NCI-H1105 treated with DMSO at 0.1 percent for 48 hours (cell line): ENCODE measurements at regions not wholly inside any gene's neighbourhood (a gene's known extent, or its start where the extent isn't known, plus 50 kb on each side); places are given as distances from the start of the nearest gene placed in this dataset.

Experiments
- DNase-seq: peaks from one replicate; lab custom pipeline; 2025; lab: John Stamatoyannopoulos, UW

DNA sequence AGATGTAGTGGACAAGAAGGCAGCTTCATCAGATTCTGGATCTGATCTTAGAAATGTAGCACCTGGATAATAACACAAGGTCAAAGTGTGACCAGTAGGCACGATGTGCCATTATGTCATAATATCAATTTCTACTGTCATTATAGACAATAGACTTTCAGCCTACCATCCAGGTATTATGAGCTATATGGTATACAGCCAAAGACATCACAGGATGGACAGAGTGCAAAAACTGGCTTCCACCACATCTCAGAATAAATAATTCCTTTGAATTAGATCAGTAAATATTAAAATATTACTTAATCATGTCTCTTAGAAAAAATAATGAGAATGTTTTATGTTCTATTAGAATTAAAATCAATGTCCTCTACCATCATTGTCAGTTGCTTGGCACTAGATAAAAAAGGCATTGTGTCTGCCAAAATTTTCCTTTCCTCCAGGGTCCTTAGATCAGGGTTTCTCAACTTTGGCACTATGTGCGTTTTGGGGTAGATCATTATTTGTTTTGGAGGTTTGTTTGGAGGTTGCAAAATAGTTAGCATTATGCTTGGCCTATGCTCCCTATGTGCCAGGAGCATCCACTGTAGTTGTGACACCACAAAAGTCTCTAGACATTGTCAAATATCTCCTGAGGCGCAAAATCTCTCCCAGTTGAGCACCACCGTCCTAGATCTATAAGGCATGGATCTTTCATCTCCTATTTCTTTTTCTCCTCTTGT lies 86.7 kb upstream of the NRIP1 start:
- DNase-seq: no peak

DNA sequence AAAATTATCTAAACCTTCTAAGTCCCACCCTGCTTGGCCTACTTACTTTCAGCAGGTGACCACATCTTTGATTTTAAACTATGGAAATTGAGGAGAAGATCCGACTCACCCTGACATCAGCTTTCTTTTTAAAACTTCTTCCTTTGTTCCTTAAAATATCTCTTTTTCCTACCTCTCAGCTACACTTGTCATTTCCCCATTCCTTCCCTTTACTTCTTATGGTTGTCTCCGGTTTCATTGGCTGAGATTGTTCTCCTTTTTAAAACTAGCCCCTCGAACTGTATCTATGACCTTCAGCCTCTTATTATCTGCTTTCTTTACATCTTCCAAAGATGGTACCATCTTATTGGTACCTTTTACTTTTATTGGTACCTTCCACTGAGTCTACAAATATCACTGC lies 87.8 kb upstream of the NRIP1 start:
- no peak for DNase-seq

DNA sequence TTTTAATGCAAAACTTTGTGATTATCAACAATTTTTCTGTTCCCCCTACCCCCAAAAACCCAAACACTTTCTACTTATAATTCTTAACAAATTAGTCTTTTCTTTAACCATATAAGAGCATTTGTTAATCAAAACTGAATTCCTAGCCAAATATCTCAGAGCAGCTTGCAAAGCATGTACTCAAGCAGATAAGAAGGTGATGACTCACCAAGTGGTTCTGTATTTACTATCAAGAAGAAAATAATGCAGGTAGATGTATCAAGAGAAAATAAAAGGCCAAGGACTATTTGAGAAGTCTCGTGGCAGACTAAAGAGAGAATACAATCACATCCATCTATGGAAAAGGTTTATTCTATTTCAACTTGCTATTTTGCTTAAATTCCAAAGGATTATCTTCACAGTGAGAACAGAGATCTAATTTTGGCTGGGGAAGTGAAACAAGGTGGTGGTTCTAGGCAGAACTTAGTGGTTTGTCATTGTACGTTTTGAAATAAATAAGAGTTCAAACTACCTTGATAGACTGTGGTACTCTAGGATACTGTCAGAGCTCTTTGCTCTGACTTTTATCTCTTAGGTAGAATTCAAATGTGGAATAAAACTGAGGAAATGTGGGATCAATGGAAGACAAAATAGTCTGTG lies 94.7 kb upstream of the NRIP1 start:
- no peak for DNase-seq

DNA sequence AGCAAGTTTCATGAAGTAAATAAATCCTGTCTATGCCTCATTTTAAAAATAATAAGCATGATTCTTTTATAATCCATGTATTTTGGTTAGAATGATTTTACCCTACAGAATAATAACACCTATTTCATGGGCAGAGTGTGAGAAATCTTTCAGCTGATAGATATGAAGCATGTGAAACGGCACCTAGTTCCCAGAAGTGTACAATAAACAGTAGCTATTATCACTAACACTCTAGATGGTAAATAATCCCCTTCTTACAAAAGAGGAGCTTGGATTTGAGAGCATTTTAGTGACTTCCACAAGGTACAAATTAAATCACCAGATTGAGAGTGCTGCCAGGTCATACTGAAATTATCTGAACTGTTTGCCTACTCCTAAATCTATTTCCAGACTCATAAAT lies 95.3 kb upstream of the NRIP1 start:
- DNase-seq: peak; percentile 6

DNA sequence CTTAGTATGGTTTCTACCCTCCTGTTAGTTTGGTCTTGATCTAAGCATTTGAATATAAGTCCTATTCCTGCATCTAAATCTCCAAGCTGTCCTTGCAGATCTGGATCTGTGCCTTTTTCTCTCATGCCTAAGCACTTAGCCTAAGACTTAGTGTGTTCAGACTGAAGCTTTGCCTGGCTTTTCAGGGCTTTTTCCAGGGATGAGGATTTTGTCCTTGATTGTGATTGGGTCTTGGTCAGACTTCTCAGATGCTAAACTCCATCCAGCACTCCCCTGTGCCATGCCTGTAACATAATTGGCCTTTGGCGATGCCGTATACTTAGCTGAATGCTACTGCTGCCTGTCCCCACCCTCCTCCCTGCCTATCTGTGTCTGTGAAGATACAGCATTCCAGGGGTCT lies 98.1 kb upstream of the NRIP1 start:
- DNase-seq: no peak

DNA sequence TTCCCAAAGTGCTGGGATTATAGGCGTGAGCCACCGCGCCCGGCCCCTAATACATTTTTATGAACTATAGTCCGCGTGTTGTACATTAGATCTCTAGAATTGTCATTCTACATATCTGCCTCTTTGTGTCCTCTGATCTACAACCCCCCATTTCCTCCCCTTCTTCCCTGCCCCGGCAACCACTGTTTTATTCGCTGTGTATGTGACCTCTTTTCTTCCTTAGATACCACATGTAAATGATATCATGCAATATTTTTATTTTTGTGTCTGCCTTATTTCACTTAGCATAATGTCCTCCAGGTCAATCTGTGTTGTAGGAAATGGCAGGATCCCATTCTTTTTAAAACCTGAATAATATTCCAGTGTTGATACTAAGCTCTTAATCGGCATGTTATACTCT lies 99.5 kb upstream of the NRIP1 start:
- no peak for DNase-seq

DNA sequence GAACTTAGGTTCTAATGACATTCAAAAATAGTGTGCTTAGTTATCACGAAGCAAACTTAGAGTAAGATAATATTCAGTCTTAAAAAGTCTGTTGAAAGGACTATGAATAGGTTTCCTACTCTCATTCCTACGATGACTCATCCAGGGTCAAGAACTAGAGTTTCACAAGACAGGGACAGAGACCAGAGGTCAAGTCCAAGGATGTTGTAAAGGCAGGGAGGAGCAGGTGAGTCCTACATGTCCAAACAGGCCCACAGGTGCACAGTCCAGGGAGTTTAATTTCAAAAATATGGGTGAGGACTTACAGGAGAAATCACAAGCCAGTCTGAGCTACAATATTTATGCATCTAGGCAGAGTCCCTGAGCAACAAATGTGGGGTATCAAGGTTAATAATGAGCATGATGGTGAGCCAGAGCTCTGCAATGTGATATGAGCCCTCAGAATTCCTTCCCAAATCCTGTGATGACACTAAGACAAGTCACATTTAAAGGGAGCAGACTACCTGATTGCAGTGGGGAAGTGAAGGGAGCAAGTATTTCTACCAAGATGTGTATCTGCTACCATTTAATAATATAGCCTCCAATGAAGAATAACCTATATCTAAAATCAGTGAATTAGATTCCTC lies 100.0 kb upstream of the NRIP1 start:
- peak; percentile 10 for DNase-seq

DNA sequence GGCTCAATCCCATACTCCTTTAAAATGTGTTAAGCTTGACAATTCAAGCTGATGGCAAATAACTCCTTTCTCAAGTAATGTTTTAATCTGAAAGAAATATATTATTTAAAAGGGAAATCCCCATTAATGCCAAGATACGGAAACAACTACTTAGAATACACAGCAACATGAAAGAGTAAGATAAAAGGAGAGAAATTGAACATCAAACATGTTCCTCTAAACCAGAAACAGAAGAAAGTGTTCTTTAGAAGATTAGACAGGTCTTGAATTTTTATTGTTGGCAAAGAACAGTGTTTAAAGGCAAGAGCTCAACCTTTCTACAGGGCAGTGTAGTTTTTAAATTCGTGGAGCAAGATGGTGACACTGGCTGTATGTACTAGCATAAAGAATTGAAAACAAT lies 105.8 kb upstream of the NRIP1 start:
- no peak for DNase-seq

DNA sequence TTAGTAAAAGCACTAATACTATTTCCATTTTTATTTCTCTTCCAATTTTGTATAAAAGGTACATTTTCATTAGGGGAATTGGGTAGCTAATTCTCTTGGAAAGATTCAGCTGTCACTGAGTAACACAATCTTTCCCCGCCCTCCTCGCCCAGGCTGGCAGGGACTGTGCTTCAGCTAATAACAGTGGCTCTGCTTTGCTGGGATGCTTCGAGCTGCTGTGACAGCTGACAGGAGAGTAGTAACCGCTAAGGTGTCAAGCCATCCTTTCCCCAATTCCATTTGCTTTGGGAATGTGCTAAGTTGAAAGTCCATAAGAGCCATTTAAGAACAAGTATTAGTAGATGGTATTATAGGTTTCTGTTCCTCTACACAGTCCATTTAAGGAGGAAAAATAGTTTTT lies 106.7 kb upstream of the NRIP1 start:
- no peak for DNase-seq

DNA sequence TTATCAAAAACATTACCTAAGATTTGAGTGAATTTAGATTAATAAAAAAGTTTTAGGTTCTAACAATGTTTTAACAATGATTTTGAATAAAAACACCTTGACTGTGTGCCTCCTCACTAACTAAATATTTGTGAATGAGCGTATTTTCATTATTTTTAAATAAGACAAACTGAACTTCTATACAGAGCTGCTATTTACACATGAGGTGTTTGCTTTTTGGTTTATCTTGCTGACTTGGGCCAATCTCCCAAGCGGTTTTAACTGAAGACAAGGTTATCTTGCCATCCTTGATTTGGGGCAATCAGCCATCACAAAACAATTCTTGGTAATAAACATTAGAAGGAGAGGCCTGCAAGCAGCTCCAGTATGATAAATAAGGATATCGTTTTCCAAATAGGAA lies 108.2 kb upstream of the NRIP1 start:
- no peak for DNase-seq

DNA sequence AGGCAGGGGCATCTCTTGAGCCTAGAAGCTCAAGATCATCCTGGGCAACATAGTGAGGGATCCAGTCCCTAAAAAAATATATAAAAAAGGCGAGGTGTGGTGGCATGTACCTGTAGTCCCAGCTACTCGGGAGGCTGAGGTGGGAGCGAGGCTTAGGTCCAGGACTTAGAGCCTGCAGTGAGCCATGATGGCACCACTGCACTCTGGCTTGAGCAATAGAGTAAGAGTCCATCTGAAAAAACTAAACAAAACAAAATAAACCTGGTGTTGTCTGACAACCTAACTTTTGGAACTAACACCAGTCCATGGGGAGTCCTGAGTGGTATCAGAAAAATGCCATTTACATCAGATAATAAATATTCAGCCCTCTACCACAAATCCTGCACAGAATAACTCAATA lies 110.1 kb upstream of the NRIP1 start:
- no peak for DNase-seq

DNA sequence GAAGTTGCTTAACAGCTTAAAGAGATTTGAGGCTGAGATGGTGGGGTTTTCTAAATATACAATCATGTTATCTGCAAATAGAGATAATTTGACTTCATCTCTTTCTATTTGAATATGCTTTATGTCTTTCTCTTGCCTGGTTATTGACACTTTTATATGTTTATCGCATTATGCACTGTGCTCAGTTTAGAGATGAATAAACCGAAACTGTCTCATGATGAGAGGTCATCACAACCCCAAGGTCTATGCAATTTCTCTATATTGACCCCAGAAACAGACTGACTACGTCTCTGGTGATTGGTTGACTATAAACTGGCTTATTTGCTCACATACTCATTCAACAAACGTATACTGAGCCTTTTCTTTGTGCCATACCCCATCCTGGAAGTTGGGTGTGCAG lies 117.9 kb upstream of the NRIP1 start:
- no peak for DNase-seq

DNA sequence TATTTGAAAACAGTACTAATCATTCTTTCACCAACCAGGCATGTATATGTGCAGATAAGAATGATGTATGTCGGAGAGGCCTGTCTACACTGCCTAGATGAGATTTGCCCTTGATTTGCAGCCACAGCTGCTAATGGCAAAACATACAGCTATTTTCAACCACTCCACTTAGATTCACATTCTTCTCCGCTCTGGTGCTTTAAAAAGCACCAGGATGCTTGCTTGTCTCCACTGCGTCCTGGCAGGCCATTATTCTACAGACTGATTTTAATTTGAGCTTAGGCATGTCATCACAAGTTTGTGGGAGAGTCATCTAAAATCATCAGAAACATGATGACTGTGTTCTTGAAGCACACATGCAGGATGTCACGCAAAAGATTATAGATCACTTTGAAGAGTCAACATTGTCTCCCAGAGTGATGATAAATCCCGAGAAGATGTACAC lies 119.0 kb upstream of the NRIP1 start:
- DNase-seq: no peak

DNA sequence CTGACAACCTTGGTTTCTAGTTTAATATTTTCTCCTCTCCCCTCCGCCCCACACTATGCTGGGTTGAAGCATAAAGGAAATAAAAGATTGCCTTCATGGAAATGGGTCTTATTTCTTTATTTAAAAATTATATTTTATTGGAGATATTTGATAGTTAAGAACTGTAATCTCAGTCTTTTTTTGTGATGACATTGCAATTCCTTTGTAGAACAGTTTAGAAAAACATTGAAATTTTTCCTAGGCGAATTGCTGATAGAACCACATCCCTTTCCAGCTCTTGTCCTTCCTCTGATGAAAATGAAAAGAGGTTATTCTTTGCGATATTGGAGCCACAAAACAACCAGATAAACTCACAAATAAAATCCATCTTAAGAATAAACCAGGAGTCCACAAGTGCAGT lies 125.6 kb upstream of the NRIP1 start:
- DNase-seq: no peak

DNA sequence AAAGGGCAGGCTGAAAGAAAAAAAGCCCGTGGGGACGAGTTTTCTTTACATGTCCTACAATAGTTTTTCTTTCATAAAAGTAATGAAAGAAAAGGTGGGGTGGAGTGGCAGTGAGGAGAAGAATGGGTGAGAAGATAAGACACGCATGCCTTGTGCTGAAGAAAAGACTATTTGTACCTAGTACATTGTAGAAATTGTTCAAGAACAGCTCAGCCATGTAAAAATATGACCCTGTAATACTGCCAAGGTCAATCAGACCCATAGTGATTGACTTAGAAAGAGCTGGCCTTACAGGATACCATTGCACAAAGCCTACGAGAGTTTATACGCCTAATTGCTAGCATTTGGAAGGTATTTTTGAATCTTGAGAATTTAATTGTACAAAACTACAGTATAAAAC lies 126.0 kb upstream of the NRIP1 start:
- no peak for DNase-seq

DNA sequence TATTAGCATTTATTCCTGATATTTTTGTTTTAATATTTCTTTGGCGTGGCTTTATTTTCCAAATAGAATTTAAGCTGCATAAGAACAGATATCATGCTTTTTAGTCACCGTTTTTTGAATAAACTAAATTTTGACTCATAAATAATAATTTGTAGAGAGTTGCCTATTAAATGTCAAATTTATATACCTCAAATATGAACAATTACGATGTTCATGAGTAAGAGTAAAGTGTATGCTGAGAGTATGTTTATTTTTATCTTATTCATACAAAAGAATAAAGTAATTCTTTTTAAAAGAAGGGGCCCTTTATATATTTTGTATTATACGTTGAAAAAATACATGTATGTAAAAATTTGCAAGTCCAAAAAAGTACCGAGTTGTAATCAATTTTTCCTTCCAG lies 126.5 kb upstream of the NRIP1 start:
- no peak for DNase-seq

DNA sequence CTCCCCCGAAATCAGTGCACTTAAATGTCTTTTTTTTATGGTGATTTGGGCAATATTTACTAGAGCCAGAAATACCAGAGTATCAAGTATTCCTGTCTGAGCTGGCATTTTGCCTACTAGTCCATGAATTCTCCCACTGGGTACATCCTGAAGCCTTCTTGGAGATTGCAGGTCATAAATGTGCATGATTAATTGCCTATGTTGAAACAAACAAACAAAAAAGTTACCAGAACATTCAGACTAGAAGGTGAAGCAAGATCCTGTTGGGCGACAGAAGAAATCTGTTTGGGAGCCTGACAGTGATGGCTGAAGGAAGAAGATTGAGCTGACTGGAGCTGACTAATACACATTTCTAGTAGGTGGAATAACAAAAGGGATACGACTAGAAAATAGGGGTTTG lies 127.4 kb upstream of the NRIP1 start:
- no peak for DNase-seq

DNA sequence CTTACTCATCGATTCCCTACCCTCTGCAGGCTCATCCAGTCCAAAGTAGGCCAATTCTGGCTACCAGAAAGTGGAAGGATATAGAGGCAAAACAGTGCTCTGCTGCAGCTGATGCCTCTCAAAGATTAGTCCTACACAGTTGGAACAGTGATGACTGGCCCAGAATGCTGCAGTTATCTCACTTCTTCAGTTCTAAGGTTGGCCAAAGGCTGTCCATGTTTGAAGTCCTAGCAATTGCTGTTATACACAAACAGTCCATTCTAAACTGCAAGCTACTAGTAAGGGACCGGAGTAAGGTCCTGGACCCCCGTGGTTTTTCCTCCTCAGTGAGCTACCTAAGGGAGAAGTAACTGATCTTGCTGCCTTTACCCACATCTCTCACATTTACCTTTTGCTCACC lies 129.1 kb upstream of the NRIP1 start:
- no peak for DNase-seq

DNA sequence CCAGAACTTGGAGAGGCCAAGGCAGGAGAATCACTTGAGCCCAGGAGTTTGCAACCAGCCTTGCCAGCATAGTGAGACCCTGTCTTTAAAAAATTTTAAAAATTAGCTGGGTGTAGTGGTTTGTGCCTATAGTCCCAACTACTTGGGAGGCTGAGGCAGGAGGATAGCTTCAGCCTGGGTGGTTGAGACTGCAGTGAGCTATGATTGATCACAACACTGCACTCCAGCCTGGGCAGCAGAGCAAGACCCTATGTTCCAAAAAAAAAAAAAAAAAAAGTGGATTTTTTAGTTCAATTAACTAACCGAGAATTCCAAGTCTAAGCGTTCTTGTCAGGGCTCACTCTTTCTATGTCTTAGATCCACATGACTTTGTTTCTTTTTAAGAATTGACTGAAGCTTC lies 130.3 kb upstream of the NRIP1 start:
- no peak for DNase-seq

DNA sequence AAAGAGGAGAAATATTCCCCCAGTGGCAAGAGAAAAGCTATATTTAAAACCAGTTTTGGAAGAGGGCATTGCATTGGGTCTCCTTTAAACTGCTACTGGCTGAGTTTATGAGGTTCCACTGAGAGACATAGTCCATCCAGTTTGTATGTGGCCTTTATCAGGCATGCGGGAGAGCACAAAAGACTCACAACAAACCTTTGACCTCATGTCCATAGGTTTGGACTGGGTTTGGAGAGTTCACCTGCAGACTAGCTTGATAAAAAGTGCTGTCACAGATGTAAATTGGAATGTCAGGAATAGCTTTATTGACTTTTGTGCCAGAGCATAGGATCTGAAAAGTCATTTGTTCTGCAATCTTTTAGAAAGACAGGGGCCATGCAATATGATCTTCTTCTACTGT lies 131.0 kb upstream of the NRIP1 start:
- no peak for DNase-seq

DNA sequence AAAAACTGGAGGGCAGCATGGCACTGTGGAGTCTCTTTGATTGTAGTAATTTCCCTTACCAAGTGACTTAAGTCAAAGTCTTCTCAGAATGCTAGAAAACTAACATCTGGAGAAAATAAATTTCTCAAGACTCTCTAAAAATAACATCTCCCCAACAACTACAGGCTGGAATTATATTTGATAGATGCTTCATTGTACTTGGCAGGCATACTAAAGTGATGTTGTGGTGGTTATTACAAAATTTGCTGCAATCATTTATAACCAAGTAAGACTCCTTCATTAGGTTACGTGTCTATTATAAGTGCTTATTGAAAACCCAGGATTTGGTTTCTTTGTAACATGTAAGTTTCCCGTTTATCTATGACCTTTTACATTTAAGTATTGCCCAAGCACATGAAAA lies 132.9 kb upstream of the NRIP1 start:
- no peak for DNase-seq

DNA sequence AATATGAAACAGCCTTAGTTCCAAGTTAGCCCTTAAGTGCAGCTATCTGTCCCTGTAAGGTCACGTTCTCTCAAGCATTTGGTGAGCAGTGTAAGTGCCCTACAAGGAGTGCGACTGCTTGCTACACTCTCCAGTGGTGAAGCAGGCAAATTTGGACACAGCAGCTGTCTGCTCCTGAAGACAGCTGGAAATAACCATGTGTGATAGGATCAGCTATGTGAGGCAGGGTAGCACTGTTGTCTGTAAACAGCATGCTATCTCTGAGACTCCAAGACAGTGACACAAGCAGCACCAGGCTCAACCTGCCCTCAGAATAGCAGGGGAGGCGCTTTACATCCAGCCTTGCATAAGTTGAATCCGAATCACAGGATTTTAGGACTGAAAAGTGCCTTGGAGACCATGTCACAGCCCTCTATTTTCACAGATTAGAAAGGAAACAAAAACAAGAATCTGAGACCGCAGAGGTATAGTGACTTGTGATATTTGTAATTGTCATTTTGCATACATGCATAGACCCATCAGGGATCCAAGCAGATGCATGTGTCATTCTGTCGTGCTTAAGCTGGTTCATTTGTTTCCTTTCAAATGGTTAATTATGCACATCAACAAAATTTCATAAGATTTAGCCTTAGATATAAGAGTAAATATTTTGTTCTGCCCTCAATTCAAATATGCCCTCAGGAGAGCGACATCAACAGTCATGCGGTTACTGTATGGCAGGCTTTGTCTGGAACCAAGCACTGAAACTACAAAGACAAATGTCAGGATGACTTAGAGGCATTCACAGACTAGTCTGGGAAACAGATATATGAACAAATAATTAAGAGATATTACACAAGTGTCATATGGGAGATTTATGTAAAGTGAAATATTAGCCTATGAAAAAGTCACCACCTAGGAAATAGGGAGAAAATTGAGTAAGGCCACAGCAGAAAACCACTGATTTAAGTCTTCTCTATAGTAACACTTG lies 134.9 kb upstream of the NRIP1 start:
- no peak for DNase-seq

DNA sequence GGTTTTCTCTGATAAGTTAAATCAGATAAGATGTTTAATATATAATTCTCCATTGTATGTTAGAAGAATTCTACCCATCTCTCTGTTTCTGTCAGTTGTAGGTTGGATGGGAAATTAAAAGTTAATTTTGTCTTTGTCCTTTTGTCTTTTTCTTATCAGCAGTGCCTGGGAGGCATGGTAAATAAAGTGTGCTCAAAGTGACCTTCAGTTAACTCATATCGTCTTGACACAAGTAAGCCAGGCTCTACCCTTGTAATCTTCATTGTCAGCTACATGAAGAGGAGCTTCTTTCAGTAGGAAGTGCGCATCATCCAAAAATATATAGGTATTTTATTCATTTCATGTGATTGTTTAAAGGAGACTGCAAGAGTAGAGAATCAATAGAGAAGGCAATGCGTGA lies 138.9 kb upstream of the NRIP1 start:
- no peak for DNase-seq
